ENCODE measurements at regions not wholly inside any gene's neighbourhood (a gene's known extent, or its start where the extent isn't known, plus 50 kb on each side); places are given as distances from the start of the nearest gene placed in this dataset.

DNA sequence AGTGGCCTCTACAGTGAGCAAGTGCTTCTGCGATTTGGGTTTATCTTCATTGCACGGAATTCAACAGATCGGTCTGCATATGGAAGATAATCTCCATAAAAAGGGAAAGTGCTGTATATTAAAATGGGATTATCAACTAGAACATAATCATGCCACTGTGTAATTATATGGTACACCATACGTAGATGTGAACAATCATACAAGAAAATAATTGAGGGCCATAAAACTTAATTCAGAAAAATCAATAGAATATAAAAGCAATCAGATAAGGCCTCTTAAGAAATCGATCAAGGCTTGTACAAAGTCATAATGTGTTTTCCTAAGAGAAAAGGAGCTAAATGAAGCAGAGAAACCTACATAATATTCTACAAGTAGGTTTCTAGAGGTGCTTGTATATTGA lies 157.5 kb upstream of the MGMT start:
- DNase-seq (no peak), ATAC-seq (no peak)
- Histone ChIP-seq H3K9me3 (no peaks in the 10 kb centered on the region), H3K4me1 (no peaks in the 10 kb centered on the region), H3K27me3 (no peaks in the 10 kb centered on the region), H3K27ac (no peak overlapping the region), H3K4me3 (no peak overlapping the region), H3K36me3 (no peaks in the 10 kb centered on the region)
- intact Hi-C loops (cut with DNase I), result no loop called here
- TF ChIP-seq CTCF (IDR thresholded peaks at IDR 0.05), result no peak

- Histone ChIP-seq H3K4me1 (no peaks in the 10 kb centered on the region), H3K4me3 (no peak overlapping the region), H3K27me3 (no peaks in the 10 kb centered on the region), H3K36me3 (no peaks in the 10 kb centered on the region), H3K27ac (no peak overlapping the region), H3K9me3 (peaks cover 4% of the 10 kb centered on the region)
- no peak for ATAC-seq
- TF ChIP-seq CTCF (IDR thresholded peaks at IDR 0.05), result no peak
- no peak for DNase-seq
- intact Hi-C loops (cut with DNase I), result no loop called here
Measured at GRCh38 chr10:129310881-129311280, 156.2 kb upstream of the MGMT start.

- H3K4me3 ChIP-seq, result no peak overlapping the region
- peaks cover 6% of the 10 kb centered on the region for H3K9me3 ChIP-seq
- TF ChIP-seq CTCF (IDR thresholded peaks at IDR 0.05), result no peak
- no peaks in the 10 kb centered on the region for H3K36me3 ChIP-seq
- no peaks in the 10 kb centered on the region for H3K4me1 ChIP-seq
- no peak for ATAC-seq
- no peak for DNase-seq
- H3K27ac ChIP-seq, result no peak overlapping the region
- peaks cover 5% of the 10 kb centered on the region for H3K27me3 ChIP-seq
- intact Hi-C loops (cut with DNase I), result no loop called here
Measured at GRCh38 chr10:129319934-129320333, 147.1 kb upstream of the MGMT start.

DNA sequence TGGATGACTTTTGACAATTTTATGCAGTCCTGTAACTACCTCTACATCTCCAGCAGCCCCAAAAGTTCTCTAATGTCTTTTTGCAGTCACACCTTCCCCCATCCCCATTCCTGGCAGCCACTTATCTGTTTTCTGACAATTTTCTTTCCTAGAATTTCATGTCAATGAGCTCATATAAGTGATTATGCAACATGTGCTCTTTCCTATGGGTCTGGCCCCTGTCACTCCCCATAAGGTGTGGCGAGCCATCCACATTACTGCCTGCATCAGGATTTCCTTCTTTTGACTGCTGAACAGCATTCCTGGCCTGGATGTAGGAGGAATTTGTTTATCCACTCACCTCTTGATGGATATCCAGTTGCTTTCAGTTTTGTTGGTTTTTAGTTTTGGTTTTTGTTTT lies 146.7 kb upstream of the MGMT start:
- H3K27me3 ChIP-seq, result peaks cover 5% of the 10 kb centered on the region
- intact Hi-C loops (cut with DNase I), result no loop called here
- H3K4me1 ChIP-seq, result no peaks in the 10 kb centered on the region
- no peaks in the 10 kb centered on the region for H3K36me3 ChIP-seq
- DNase-seq (no peak), ATAC-seq (no peak)
- H3K4me3 ChIP-seq, result no peak overlapping the region
- H3K9me3 ChIP-seq, result peaks cover 6% of the 10 kb centered on the region
- no peak for TF ChIP-seq CTCF (IDR thresholded peaks at IDR 0.05)
- no peak overlapping the region for H3K27ac ChIP-seq

DNA sequence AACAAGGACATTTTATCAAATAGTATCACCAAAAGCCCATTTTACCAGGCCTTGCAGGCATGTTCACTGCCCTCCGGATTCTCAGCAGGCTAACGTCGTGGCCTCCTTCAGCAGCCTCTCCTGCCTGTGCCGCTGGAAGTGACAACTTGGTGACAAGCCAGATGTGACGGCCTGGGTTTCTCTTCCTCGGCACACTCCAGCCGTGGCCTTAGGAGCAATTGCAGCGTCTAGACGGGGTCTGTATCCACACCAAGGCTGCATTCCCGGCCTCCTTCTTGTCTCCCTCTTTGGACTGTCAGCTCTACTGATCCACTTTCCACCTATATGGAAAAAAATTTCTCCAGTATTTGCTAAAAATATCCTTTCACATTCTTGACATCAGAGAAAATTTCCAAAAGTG lies 145.3 kb upstream of the MGMT start:
- no peak for ATAC-seq
- Histone ChIP-seq H3K36me3 (no peaks in the 10 kb centered on the region), H3K27me3 (peaks cover 8% of the 10 kb centered on the region), H3K27ac (no peak overlapping the region), H3K9me3 (no peaks in the 10 kb centered on the region), H3K4me3 (no peak overlapping the region), H3K4me1 (no peaks in the 10 kb centered on the region)
- intact Hi-C loops (cut with DNase I), result no loop called here
- no peak for DNase-seq
- no peak for TF ChIP-seq CTCF (IDR thresholded peaks at IDR 0.05)
